ENCODE measurements at regions not wholly inside any gene's neighbourhood (a gene's known extent, or its start where the extent isn't known, plus 50 kb on each side); places are given as distances from the start of the nearest gene placed in this dataset.
"Not testable (repeated sequence)": the region's sequence is repeated elsewhere in the genome, so short reads cannot be mapped to it uniquely, and the experiment has no call there.

- not testable (repeated sequence) for TF ChIP-seq CTCF, MAX (IDR thresholded peaks at IDR 0.05; ENCODE audit: low read depth, low read length)
Observed at GRCh38 chr11:123332577-123332976, 97.5 kb upstream of the GRAMD1B start.

All from NB4 (cell line).